ENCODE measurements at regions not wholly inside any gene's neighbourhood (a gene's known extent, or its start where the extent isn't known, plus 50 kb on each side); places are given as distances from the start of the nearest gene placed in this dataset.

GRCh38 chr18:61989138-61989537 lies 96.3 kb upstream of the RNF152 start:
- no peak overlapping the region for H3K27ac ChIP-seq
- no peaks in the 10 kb centered on the region for H3K9me3 ChIP-seq
- H3K4me3 ChIP-seq = no peak overlapping the region
- DNase-seq (no peak), ATAC-seq (no peak)
- H3K4me1 ChIP-seq = peaks cover 11 to 19% of the 10 kb centered on the region in 2 donors
- intact Hi-C loops (cut with DNase I) = no loop called here
- no peak for TF ChIP-seq CTCF (IDR thresholded peaks at IDR 0.05)
- H3K36me3 ChIP-seq = no peaks in the 10 kb centered on the region
- H3K27me3 ChIP-seq = no peaks in the 10 kb centered on the region

DNA sequence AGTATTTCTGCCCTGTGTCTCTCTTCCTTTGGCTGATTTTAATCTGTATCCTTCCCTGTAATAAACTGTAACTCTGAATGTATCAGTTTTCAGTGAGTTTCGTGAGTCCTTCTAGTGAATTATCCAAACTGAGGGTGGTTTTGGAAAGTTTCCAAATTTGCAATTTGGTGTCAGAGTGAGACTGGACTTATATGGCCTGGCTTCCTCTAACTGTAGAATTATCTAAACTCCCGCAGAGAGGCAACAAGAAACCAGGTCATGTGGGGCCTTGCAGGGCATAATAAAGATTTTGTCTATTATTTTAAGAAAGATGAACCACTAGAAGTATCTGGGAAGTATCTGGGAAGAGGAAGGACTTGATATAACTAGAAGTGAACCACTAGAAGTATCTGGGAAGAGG lies 95.3 kb upstream of the RNF152 start:
- no peak for DNase-seq
- no peak for ATAC-seq
- no peak overlapping the region for H3K27ac ChIP-seq
- no peaks in the 10 kb centered on the region for H3K27me3 ChIP-seq
- H3K9me3 ChIP-seq = no peaks in the 10 kb centered on the region
- TF ChIP-seq CTCF (IDR thresholded peaks at IDR 0.05) = no peak
- H3K36me3 ChIP-seq = no peaks in the 10 kb centered on the region
- H3K4me3 ChIP-seq = no peak overlapping the region
- intact Hi-C loops (cut with DNase I) = no loop called here
- peaks cover 7 to 11% of the 10 kb centered on the region in 2 donors for H3K4me1 ChIP-seq

GRCh38 chr18:61985681-61986080 lies 92.9 kb upstream of the RNF152 start:
- ATAC-seq = no peak
- no peak overlapping the region for H3K27ac ChIP-seq
- no peaks in the 10 kb centered on the region for H3K9me3 ChIP-seq
- no peak for DNase-seq
- no peak for TF ChIP-seq CTCF (IDR thresholded peaks at IDR 0.05)
- no peak overlapping the region for H3K4me3 ChIP-seq
- H3K36me3 ChIP-seq = no peaks in the 10 kb centered on the region
- intact Hi-C loops (cut with DNase I) = no loop called here
- no peaks in the 10 kb centered on the region for H3K27me3 ChIP-seq
- H3K4me1 ChIP-seq = no peaks in the 10 kb centered on the region

DNA sequence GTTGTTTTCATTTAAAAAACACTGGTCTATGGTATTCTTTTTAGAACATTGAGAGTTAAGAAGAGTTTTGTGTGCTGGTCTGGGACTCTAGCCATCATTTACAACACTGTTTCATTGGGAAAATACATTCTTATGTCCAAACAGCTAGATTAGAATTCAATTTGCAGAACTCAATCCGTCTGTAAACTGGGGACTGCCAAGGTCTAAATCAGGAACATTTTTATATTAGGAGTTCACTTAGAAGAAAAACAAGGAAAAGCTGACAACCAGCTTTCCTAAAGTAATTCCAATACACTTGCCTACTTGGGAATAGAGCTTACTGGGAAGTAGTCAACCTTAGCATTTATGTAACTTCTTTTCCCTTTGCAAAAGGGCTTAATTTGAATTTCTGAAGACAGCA lies 91.5 kb upstream of the RNF152 start:
- no peaks in the 10 kb centered on the region for H3K27me3 ChIP-seq
- H3K27ac ChIP-seq = no peak overlapping the region
- TF ChIP-seq CTCF (IDR thresholded peaks at IDR 0.05) = no peak
- ATAC-seq (no peak), DNase-seq (peak in 1 of 4 donors; percentile 40)
- intact Hi-C loops (cut with DNase I) = no loop called here
- H3K36me3 ChIP-seq = no peaks in the 10 kb centered on the region
- no peaks in the 10 kb centered on the region for H3K9me3 ChIP-seq
- no peak overlapping the region for H3K4me3 ChIP-seq
- H3K4me1 ChIP-seq = no peaks in the 10 kb centered on the region

DNA sequence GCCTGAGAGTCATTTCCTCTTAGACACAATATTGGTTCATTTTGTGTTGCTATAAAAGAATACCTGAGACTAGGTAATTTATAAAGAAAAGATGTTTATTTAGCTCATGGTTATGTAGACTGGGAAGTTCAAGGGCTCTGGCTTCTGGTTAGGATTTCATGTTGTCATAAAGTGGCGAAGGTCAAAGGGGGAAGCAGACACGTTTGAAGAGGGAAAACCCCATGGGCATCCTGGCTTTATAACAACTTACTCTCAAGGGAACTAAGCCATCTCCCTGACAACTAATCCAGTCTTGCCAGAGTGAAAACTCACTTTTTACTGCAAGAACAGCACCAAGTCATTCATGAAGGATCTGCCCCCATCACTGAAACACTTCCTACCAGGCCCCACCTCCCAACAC lies 89.7 kb upstream of the RNF152 start:
- ATAC-seq (no peak), DNase-seq (no peak)
- Histone ChIP-seq H3K4me1 (no peaks in the 10 kb centered on the region), H3K9me3 (no peaks in the 10 kb centered on the region), H3K27me3 (no peaks in the 10 kb centered on the region), H3K27ac (no peak overlapping the region), H3K4me3 (no peak overlapping the region), H3K36me3 (no peaks in the 10 kb centered on the region)
- no peak for TF ChIP-seq CTCF (IDR thresholded peaks at IDR 0.05)
- intact Hi-C loops (cut with DNase I) = no loop called here

All from left lung (tissue), 4 donors.